GM18499 (cell line): ENCODE measurements at regions not wholly inside any gene's neighbourhood (a gene's known extent, or its start where the extent isn't known, plus 50 kb on each side); places are given as distances from the start of the nearest gene placed in this dataset.
"Not testable (repeated sequence)": the region's sequence is repeated elsewhere in the genome, so short reads cannot be mapped to it uniquely, and the experiment has no call there.

ENCODE experiments used
- ATAC-seq: cut with Tn5 transposase; IDR thresholded peaks from one replicate; pipeline ENCODE4 v1.9.1; 2021; ENCODE audit warnings: moderate number of reproducible peaks; ENCODE audit not compliant: insufficient read depth, unreplicated experiment

DNA sequence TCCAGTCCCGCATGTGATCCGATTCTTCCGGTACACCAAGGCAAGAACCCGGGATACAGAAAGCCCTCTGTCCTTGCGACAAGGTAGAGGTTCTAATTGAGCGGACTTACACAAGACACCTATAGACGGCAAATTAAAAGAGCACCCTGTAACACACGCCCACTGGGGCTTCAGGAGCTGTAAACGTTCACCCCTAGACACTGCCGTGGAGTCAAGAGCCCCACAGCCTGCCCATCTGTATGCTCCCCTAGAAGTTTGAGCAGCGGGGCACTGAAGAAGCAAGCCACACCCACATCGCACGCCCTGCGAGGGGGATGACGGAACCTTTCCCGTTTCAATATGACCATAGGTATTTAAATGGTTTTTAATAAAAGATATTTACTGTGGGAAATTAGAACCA, 696.3 kb upstream of the MMS22L start:
- not testable (repeated sequence) for ATAC-seq

DNA sequence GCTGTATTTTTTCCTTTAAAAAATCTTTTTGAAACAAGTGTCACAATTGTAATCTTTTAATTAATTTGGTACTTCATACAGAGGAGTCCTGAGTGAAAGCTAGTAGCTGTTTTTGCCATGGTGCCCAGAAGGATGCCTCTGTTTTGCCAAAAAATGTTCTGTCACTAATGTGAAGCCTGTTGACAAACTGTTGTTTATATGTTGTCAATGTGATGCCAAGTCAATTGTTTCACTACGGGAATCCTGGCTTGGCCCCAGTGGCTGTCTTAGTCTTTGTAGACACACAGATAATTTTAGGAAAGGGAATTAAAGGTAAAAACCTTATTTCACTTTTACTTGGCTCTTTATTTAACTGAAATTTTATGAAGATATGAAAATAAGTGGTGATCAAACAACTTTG, 706.4 kb upstream of the MMS22L start:
- ATAC-seq: no peak

DNA sequence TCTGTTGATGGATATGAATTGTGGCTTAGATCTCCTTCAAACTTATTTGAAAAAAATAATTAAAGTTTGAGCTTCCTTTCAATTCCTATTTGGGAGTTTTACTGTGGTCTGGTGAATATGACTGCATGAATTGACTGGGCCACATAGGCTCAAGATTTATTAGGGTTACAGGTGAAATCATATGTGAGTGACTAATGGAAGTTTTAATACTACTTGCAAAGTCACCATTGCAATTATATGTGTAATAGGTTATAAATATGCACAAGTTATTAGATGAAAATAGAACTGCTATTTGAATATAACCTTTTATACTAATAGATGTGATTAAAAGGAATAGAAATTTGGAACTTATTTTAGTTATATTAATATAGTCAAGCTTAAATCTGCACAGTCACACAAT, 712.1 kb upstream of the MMS22L start:
- ATAC-seq: no peak

DNA sequence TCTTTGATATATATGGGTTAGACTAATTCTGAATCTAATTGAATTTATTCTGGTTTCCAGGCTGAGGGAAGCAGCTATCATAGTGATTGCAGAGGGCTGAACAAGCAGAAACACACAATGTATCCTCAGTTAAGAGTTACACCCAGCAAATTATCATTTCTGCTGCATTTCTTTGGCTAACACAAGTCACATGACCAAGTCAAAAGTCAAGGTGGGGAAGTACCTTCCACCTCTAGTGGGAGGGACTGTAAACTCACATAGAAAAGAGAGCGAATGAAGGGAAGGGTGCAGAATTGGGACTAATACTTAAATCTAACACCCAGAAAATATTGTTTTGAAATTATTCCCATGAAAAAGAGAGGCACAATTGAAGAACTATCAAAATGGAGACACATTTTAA, 719.7 kb upstream of the MMS22L start:
- ATAC-seq: no peak

DNA sequence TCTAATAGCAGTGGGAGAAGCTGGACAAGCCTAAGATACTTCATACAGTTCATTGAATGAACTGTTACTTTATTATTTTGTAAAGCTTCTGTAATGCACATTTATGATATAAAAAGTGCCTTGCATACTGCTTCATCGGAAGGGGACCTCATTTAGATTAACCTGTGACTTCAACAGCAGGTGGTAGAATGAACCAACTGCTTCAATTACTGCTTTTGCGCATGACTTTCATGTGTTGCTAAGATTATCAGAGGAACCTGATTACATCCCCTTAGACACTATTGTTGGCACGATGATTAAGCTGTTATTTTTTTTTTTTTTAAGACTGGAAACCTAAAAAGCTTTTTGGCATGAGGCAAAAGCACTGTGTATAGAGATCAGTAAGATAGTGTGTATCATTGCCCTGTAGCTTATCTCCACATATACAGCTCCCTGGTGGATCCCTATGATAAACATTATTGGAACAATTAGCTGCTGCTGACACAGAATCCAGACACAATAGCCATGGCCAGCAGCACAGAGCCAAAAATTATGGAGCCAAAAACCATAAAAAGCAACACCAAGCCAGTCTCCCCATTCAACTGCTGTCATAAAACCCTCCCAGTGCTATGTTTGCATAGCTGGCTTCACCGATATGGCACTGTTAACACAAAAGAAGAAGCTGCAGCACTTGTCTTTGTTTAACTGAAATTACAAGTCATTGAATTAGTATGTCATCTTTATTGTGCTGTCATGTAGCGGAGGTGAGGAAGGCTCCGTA, 731.6 kb upstream of the MMS22L start:
- ATAC-seq: no peak

DNA sequence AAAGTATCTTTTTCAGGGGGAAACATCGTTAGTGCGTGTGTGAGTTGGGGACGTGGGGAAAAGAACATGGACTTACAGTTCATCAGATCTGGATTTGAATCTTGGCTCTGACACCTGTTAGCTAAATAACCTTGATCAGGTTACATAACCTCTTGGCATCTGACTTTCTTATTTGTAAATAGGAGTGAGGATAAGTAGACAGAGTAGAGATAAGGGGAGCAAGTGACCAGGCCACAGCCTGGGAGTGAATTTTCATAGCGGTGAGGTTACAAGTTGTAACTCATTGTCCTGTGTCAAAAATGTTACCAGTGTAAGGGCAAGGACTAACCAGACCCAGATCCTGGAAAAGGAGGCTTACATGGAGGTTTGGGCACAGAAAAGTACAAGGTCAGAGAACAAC, 733.5 kb upstream of the MMS22L start:
- ATAC-seq: no peak

DNA sequence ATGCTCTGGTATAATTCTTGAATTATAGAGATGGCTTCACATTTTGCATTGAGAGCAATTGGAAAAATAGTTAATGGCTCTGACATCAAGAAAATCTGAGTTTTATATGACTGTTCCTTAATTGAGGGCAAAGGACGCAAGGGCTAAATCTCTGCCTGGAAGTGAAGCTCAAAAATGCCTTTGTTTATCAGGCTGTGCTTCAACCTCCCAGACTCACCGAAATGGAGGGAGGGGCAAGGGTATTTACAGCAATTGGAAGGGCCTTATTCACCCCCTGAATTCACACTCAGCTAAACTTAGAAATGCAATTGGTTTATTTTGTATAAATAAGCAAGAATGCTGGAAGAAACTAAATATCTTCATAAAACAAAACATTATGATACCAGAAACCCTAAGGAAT, 737.2 kb upstream of the MMS22L start:
- ATAC-seq: no peak

DNA sequence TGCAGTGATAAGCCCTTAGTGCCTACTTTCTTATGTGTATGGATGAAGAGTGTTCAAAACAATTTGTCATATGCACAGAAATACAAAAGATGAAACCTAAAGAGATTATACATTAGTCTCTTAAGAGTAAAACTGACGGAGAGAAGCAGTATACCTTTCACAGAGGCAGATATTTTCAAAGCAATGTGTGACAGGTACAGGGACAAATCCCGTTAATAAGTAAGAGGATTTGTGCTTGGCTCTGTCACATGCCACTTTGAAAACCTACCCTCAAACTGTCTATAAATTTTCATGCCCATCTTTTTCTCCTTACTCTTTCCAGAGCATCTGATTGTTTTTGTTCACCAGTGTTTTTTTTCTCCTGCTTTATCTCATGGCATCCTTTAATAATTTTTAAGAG, 741.3 kb upstream of the MMS22L start:
- ATAC-seq: no peak

DNA sequence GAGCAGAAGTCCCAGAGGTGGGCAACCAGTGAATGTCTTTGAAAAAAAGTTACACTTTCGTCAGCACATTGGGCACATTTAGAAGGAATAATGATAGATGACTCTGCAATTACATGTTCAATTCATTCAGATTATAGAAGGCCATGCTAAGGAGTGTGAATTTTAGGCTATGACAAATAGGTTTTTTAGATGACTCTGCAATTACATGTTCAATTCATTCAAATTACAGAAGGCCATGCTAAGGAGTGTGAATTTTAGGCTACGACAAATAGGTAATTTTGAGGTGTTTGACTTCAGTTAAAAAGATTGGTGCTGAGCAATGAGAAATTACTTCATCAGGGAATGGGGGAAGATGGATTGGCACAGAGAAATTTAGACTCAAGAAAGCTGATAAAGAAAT, 744.9 kb upstream of the MMS22L start:
- ATAC-seq: no peak

DNA sequence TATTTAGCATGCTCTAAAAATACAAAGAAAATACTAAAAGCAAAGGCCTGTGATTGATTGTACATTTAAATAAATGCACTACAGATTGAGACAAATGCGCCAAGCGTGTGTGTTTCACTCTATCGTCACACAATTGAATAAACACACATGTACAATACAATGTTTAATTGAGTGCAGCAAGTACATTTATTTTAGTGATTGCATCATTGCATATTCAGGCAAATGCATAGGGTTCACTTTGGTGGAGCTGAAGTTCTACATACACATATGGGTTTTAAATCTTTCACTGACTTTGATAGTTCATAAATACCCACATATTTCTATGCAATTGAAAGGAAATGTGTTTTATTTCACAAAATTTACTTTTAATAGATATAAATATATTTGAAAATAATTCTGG, 750.6 kb upstream of the MMS22L start:
- ATAC-seq: no peak

DNA sequence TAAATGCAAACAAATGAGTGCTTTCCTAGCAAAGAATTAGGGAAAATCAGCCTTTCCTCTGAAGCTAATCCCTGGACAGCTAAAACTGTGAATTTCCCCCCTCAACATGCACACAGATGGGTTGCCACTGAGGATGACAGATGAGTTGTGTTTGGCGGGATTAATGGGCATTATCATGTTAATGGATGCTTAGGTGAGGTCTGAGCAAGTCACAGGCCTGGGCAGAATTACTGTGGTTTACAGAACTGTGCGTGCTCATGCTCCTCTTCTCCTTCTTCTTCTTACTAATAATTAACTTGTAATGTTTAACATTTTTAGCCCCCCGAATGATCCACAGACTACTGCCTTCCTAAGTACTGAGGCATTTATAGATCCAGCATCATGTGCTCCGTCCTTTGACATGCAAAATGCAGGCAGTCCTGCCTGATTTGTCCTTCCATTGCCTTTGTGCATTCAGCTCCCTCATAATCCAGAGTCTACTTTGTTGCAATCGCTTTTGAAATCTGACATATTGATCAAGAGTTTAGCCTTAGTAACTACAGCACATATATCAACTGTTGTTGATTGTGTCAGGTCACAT, 753.4 kb upstream of the MMS22L start:
- no peak for ATAC-seq

DNA sequence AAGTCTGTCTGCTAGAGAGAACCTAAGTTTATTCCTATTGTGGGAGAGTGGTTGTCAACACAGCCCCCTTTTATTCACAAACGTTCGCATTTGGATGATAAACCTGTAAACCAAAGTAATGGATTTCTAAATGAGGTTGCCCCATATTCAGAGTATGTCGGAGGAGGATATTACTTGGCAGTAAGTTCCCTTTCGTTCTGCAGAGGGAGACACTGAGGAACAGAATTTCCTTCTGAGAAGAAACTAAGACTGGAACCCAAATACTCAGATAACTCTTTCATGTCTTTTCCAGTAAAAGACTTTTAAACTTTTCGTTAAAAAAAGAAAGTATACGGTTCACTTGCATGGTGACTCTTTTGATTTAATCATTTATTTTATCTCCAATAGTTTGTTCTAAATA, 754.6 kb upstream of the MMS22L start:
- no peak for ATAC-seq

DNA sequence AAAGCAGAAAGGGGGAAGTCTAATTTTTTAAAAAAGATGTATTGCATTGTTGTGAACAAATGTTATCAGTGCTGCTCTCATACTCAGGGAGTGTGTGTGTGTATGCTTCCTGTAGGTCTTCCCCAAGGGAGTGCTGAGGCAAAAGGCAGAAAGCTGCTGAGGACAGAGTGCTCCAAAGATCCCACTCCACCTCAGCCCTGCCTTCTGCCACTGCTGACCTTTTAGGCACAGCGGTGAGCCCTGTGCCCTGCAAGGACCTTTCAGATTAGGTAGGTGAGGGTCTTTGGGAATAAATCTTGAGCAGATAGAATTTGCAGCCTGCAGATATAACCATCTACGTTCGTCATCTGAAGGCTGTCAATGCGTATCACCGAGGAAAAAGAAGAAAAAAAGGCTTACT, 756.4 kb upstream of the MMS22L start:
- no peak for ATAC-seq

DNA sequence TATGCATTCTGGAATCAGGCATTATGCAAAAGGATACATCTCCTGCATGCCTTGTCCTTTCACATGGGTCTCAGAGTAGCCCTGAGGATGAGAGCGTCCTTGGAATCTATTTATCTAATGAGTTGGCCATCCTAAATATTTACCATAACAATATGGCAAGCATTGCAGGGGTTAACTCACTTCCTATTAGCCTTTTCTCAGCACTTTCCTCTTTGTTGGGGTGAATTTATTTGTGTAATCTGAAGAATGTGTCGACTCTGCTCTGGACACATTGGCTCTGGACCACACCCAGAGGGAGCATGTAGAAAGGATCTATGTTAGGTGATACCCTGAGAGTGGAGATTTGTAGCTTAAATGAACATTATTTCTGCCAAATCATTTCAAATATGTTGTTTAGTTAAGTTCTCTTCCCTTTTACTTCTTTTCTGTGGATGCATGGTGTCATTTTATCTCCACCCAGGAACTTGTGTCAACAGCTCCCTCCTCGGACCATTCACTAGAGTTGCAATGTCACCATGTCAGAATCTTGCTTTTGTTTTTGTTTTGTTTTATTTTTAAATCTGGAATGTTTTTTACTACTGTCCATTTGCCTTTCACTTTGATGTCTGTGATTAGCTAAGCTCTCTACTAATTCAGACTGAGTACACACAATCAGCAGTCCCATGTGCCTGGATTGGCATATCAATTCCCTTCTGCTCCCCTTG, 757.0 kb upstream of the MMS22L start:
- ATAC-seq: no peak

DNA sequence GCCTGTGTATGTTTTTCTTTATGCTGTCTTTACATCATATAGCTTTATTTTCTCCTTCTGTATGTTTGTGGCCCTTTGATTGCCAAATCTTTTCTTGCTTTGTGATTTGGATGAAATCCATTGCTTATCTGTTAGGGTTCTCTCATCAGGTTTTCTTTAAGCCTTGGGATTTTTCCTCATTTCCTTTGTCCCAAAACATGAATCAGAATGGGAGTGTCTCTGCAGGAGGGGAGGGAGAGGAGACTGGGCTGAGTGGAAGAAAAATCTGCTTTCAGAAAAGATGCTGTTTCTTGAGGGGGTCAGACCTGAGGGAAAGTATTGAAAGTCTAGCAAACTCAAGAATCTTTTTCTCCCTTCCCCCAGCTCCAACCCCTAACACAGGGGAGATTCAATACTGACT, 758.0 kb upstream of the MMS22L start:
- ATAC-seq: no peak

DNA sequence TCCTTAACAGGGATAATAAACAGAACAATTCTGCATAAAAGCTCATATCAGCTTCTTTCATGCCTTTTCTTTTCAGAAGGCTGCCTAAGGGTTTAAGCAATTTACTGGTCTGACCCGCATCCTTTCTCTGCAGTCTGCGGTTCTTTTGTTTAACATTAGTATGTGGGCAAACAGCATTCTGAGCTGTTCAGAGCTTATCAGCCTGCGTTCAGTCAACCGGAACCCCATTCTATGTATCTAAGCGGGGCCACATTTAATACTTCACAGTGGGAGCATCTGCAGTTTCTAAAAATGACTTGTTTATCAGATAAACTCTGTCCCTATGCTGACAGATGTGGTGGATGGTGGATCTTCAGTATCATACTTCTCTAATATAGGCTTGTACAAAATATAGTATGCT, 758.9 kb upstream of the MMS22L start:
- no peak for ATAC-seq

DNA sequence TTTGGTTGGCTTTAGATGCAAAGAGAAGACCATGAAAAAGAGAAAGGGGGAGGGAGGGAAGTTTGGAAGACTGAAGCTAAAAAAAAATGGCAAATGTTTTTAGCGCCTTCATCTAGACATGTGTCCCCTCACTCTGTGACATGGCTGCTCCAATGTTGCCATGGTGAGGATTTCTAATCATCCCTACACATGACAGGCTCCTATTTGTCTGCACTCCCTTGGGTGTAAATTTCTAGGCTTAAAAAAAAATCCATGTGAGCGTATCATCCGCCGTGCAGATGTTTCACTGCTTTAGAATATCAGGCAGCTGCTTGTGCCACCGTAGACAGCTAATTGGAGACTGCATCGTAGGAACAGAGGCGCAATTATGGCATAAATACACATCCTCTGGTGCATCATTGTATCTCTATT, 761.1 kb upstream of the MMS22L start:
- ATAC-seq: no peak

DNA sequence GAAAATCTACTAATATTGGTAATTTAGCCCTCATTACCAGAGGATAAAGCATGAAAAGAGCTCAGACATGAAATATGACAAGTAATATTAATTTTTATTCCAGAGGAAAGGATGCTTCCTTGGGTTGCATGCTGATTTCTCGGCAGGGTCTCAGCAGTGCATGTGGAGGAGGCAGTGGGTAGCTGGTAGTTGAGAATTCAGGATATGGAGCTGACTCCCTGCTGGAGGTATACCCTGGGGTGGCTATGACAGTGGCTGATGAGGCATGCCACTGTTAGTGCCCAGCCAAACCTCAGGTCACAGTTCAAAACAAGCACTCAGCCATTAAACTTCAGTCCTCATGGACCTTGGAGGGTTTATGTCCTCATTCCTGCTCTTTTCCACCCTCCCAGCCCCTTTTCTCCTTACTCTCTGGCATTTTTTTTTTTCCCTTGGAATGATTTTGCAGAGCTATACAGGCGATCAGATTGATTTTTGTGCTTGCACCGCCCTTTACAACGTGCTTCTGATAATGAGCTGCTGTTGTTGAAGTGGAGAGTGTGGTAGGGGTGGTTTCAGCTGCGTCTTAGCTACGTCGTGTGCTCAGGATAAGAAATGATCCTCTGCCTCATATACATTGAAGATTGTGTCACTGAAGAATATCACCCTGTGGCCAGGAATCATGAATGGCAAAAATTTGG, 761.9 kb upstream of the MMS22L start:
- no peak for ATAC-seq

DNA sequence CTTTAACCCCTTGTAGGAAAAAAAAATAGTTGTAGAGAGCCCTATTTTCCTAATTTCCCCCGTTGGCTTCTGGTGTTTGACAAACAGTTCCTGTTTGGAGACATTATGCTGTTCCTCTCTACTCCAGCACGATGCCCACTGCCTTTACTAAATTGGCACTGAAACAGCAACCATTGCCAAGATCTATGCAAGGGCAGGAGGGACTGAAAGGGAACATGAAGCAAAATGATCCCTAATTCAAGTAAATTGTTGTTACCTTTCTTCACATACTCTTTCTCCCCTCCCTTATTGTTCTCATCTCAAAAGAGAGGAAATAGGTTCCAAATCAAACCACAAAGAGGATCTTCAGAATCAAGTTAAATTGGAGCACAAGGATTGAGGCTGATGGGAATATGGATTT, 764.1 kb upstream of the MMS22L start:
- no peak for ATAC-seq

DNA sequence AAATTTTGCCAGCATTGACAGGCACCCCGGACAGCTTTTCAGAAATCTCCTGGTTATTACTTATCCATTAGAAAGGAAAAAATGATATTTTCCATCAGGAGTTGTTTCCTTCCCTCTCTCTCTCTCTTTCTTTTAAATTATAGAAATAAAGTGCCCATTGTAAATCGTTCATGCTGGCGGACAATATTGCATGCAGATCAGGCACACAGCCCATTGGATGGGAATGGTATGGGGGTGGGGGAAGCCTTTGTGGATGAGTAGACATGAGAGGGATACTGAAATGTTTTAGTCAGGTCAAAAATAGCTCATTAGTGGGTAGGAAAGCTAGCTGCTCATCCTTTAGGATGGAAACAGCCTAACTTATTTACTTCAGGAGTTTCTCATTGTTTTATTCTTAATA, 764.9 kb upstream of the MMS22L start:
- ATAC-seq: no peak

DNA sequence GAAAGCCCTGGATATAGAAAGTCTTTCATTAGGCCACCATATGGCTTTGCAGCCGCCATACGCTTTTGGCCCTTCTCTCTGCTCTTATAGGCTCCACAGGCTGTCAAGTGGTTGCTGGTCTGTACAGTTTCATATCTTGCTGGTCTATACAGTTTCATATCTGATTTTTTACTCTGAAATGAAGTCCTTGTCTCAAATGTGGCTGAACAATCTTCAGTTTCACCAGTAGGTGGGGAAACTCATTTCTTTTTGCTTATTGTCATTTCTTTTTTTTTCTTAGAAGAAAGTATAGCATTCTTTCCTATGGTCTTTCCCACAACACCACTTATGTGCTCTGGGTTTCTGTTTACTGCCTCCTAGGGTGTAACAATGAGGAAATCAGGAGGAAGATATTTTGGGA, 771.4 kb upstream of the MMS22L start:
- no peak for ATAC-seq
